Suprapubic skin (tissue), 3 donors: ENCODE measurements at regions not wholly inside any gene's neighbourhood (a gene's known extent, or its start where the extent isn't known, plus 50 kb on each side); places are given as distances from the start of the nearest gene placed in this dataset.

Experiments
- POLR2A ChIP-seq, 2 donors: fragments of 450-650 bp; IDR thresholded peaks; one replicate each; pipeline ENCODE4 v1.6.1; 2017; ENCODE audit warnings: antibody characterized with exemption in 2 of 2, mild to moderate bottlenecking in 2 of 2, moderate library complexity in 2 of 2
- TF ChIP-seq, protein P1 (sequence below), 2 donors: fragments of 200-600 bp in 1 of 2; fragments of 450-650 bp in 1 of 2; sonication (generic) in 1 of 2; IDR thresholded peaks; one replicate each; pipeline ENCODE4 v1.5.1; 2016 to 2019; ENCODE audit warnings: antibody characterized with exemption in 2 of 2, mild to moderate bottlenecking in 1 of 2, moderate library complexity in 1 of 2

GRCh38 chr1:241442686-241443085, 76.9 kb downstream of the FH start:
- TF ChIP-seq POLR2A (IDR thresholded peaks at IDR 0.05): no peak
- TF ChIP-seq, protein P1, sequence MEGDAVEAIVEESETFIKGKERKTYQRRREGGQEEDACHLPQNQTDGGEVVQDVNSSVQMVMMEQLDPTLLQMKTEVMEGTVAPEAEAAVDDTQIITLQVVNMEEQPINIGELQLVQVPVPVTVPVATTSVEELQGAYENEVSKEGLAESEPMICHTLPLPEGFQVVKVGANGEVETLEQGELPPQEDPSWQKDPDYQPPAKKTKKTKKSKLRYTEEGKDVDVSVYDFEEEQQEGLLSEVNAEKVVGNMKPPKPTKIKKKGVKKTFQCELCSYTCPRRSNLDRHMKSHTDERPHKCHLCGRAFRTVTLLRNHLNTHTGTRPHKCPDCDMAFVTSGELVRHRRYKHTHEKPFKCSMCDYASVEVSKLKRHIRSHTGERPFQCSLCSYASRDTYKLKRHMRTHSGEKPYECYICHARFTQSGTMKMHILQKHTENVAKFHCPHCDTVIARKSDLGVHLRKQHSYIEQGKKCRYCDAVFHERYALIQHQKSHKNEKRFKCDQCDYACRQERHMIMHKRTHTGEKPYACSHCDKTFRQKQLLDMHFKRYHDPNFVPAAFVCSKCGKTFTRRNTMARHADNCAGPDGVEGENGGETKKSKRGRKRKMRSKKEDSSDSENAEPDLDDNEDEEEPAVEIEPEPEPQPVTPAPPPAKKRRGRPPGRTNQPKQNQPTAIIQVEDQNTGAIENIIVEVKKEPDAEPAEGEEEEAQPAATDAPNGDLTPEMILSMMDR (IDR thresholded peaks at IDR 0.05): no peak
